HG03521 (cell line): ENCODE measurements at regions not wholly inside any gene's neighbourhood (a gene's known extent, or its start where the extent isn't known, plus 50 kb on each side); places are given as distances from the start of the nearest gene placed in this dataset.
"Not testable (repeated sequence)": the region's sequence is repeated elsewhere in the genome, so short reads cannot be mapped to it uniquely, and the experiment has no call there.

Experiments used
- ATAC-seq: cut with Tn5 transposase; IDR thresholded peaks from one replicate; pipeline ENCODE4 v1.9.1; 2021; ENCODE audit warnings: mild to moderate bottlenecking, moderate library complexity; ENCODE audit not compliant: unreplicated experiment

DNA sequence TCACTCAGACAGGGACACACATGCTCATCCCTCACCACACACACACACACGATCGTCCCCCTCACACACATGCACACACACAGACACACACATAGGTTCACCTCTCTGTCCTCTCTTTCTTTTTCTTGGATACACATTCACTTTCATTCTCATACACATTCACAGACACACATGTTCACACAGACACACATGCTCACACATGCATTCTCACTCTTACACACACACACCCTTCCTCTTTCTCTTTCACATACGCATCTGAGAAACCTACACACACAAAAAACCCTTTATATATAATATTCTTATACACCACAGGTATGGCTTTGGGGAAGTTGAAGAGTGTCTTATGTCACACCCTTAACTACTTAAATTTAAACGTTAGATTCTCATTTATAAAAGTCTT lies 248.6 kb upstream of the RUNX1 start:
- no peak for ATAC-seq

DNA sequence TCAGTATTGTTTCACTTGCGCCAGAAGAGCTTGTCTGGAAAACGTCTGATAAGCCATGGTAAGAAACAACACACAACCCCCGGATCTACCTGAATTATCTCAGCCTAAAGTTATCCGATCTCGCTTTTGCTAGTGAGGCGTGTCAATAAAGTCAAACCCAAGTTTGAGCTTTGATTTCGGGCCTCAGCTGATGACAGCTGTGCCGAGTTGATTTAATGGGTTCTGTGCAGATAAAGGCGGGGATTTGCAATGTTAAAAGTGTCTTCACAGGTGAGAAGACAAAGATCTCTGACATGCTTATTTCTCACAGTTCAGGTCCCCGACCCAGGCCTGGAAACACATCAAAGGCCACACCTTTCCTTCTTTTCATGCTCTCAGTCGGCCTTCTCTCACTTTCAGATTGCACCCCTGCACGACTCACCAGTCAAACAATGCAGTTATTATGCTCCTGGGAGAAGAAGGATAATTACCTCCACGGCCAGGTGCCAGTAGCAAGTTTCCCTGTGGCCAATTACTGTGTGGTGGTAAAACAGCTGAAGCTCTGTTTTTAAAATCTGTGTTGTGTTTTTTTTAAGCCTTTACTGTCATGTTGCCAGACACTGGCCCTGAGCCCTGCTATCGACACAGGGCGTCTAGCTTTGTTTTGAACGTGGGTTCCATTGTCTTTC lies 245.3 kb upstream of the RUNX1 start:
- ATAC-seq: no peak

DNA sequence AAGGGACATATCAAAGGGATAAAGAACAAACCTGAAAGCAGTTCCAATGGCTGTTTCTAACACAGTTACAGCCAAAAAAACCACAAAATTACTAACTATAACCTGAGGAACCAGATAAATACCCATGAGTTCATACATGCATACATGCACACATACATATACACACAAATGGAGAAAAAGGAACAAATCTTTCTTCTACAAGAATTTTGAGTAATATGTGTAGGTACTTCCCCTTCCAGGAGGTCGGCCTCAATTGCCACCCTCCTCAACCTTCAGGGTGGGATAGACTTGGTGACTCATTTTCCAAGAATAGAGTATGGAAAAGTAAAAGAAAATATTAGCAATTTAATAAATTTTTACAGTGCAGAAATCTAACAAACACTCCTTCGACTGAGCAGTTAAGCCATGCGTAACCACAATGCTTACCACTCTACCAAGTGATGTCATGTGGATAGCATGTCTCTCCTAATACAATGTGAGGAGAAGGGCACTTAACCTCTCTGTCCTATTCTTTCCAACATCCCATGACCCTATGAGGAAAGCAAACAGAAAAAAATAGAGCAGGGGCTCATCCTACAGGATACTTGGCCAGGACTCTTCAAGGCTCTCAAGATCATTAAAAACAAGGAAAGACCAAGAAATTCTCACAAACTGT lies 243.0 kb upstream of the RUNX1 start:
- ATAC-seq: no peak

DNA sequence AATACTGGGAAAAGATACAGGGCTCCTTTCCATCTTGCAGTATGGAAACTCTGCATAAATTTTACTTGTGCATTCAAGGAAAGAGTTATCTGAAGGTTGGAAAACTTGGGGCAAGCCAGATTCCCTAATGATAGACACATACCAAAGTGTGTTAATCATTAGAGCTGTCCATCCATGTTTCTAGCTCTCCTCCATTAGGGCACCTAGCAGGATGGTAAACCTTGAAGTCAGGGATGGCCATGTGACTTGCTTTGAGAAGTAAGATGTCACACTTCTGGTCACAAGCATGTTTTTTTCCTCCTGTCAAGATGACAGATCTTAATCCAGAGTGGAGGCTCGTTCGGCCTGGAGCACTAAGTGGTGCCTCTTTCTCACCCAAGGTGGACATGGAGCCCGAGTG lies 241.9 kb upstream of the RUNX1 start:
- ATAC-seq: no peak

DNA sequence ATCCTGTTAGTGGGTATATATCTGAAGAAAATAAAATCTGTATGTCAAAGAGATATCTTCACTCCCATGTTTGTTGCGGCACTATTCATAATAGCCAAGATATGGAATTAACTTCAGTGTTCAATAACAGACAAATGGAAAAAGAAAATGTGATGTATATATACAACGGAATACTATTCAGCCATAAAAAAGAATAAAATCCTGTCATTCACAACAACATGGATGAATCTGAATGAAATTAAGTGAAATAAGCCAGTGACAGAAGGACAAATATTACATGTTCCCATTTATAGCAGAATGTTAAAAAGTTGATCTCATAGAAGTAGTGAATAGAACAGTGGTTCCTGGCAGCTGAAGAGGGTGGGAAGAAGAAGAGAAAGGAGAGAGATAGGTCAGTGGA lies 239.1 kb upstream of the RUNX1 start:
- ATAC-seq: no peak

DNA sequence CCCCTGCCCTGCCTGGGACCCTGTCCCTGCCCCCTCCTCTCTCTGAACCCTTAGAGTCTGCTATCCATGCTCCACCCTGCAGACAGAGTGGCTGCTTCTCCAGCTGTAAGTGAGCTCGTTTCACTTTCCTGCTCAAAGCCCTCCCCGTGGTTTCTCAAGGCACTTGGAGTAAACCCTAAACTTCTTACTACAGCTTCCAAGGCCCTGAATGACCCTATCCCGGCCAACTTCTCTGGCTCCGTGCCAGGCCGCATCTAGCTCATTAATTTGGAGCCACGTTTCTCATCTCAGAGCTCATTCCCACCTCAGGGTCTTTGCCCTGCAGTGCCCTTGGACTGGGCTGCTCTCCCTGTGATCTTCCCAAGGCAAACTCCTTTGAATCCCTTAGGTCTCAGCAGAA lies 235.1 kb upstream of the RUNX1 start:
- no peak for ATAC-seq

DNA sequence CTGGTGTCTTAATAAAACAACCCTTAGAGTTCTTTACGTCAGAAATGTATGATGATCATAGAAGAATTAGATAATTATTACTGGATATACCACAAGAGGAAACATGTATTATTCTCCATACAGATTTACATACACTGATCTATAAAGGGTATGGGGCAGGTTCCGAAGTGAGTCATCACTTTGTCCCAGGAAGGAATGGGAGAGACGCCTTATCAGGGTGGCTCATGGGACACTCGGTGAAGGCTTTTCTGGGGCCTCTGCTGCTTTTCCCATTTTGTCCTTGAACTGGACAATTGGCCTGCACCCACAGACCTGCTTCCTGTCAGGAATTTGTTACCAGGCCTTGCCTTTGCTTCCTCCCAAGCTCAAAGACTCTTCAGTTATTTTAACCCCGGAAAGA lies 233.8 kb upstream of the RUNX1 start:
- ATAC-seq: no peak

DNA sequence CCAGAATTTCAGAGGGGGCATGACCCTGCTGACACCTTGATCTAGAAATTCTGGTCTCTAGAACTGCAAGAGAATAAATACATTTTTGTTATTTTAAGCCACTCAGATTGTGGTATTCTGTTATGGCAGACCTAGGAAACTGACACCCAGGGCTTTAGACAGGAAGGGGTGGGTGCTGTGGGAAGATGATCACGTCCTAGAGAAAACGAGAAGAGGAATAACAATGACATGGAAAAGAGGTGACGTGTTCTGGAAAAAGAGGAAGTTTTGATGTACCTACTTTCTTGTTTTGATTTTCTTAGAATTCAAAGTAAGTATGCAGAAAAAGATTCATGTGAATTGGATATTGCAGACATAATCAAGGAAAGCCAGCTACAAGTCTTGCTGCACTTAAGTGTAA lies 232.9 kb upstream of the RUNX1 start:
- no peak for ATAC-seq

DNA sequence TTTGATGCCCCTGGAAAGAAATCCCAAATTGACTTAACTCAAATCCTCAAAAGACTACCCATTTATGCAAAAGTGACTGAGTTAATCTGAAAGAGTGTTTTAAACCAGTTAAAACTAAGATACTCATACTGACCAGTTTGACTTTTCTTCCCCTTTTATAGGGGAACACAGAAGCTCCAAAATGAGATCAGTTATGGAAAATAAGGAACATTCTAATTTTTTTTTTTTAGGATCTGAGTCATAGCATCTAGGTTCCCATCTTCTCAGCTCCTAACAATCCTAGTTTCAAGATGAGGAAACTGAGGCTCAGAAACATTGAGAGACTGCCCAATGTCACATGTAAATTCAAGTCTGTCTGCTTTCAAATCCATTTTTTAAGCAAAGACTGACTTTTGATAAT lies 231.1 kb upstream of the RUNX1 start:
- ATAC-seq: no peak

DNA sequence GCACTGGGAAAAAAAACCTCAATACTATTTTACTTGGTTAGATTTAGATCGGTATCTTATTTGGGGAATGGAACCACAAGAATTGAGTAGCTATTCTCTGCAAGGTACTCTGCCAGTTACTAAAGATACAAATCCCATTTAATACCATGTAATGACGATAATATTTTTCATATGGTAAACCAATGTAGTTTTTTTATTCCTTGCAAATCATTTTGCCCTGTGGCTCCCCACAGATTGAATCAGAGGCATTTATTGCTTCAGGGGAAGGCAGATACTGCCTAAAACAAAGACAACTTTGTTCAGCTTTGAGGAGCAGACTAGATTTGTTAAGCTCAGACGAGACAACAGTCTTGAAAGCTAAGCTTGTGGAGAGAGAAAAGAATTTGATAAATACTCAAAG lies 226.7 kb upstream of the RUNX1 start:
- ATAC-seq: no peak

DNA sequence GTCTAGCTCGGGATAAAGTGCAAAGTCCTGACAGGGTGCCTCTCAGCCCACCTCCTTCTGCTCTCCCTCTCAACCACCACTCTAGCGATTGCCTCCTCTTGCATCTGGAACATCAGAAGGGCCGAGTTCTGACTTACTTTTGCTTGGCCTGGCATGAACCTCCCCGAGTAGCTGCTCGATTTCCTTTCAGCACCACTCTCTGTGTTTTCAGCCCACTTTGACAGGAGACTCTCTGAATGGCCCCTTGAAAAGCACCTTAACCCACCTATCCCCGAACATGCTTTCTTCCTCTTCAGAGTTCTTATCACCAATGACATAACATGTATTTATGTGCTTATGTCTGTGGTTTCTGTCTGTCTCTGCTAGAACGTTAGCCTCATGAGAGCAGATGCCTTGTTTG lies 225.8 kb upstream of the RUNX1 start:
- no peak for ATAC-seq

DNA sequence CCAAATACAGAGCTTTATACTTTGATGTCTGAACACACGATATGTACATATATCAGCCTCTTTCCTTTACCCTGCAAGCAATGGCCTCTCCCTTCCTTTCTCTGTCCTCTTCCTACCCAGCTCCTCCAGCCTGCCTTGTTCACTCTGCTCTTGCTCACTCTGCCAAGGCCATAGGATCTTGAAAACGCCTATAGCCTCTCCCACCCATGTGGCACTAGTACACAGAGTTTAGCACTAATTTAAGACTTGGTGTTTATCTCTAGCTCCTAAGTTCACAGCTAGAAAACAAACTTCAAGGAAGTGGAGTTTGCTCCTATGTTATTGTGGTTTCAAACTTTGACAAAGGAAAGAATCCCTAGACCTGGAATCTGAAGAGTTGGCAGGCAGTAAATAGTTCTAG lies 225.0 kb upstream of the RUNX1 start:
- no peak for ATAC-seq

DNA sequence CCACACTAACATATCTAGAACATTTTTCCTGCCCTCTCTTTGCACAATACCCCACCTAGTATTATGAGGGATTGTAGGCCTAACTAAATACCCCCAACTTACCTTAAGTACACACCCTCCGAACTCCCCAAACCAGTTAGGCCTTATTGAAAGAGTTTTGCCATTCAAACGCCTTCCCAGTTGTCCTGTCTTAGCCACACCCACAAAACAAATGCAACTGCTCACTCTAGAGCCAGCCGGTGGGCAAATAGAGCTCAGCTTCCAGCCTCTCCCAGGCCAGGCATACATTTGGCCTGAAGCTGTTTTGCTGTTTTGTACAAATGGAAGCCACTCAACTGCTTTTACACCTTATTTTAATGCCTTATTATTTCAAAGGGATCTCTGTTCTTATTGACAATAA lies 224.2 kb upstream of the RUNX1 start:
- ATAC-seq: no peak

DNA sequence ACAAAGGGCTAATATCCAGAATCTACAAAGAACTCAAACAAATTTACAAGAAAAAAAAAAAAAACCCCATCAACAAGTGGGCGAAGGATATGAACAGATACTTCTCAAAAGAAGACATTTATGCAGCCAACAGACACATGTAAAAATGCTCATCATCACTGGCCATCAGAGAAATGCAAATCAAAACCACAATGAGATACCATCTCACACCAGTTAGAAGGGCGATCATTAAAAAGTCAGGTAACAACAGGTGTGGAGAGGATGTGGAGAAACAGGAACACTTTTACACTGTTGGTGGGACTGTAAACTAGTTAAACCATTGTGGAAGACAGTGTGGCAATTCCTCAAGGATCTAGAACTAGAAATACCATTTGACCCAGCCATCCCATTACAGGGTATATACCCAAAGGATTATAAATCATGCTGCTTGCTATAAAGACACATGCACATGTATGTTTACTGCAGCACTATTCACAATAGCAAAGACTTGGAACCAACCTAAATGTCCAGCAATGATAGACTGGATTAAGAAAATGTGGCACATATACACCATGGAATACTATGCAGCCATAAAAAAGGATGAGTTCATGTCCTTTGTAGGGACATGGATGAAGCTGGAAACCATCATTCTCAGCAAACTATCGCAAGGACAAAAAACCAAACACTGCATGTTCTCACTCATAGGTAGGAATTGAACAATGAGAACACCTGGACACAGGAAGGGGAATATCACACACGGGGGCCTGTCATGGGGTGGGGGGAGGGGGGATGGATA lies 222.4 kb upstream of the RUNX1 start:
- ATAC-seq: not testable (repeated sequence)

DNA sequence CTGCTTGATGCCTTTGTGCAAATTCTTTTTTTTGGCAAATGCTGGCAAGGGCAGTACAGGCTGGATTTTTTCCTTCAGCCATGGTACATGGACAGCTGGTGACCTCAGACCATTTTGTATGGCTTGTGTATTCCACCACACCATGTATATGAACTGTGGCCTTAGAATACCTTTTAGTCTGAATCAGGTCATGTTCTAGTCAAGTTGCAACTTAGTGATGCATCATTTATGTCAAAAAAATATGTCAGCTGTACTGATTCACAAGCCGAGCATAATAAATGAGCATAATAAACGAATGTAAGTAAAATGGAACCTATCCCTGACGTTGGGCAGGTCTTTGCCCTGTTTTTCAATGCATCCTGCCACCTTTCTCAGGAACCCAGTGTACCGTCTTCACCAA lies 219.7 kb upstream of the RUNX1 start:
- ATAC-seq: no peak

DNA sequence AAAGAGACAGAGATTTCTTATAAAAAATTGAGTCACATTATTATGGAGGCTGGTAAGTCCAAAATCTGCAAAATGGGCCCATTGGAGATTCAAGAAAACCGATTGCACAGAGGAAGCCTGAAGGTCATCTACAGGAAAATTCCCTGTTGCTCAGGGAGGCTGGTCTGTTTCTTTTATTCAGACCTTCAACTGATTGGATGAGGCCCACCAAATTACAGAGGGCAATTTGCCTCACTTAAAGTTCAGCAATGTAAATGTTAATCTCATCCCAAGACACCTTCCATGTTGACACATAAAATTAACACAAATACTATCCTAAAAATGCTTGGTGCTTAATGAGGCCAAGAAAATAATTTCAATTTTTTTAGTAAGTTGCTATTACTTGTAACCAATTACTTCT lies 219.2 kb upstream of the RUNX1 start:
- ATAC-seq: no peak

DNA sequence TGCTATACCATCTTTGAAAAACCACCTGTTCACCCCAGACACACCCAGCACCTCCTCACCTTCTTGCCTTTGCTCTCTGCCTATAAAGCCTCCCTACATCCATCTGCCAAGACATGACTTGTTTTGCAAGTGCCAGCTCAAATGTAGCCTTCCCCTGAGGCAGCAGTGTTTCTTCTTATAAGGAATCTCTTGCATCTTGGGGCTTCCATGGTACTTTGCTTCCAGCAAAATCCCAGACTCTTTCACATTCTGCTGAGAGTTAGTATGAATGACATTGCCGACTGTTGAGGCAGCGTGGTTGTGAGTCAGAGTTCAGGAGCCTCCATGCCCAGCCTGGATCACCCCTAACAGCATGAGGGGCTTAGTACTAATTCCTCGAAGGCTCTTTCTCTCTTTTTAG lies 217.4 kb upstream of the RUNX1 start:
- ATAC-seq: no peak

DNA sequence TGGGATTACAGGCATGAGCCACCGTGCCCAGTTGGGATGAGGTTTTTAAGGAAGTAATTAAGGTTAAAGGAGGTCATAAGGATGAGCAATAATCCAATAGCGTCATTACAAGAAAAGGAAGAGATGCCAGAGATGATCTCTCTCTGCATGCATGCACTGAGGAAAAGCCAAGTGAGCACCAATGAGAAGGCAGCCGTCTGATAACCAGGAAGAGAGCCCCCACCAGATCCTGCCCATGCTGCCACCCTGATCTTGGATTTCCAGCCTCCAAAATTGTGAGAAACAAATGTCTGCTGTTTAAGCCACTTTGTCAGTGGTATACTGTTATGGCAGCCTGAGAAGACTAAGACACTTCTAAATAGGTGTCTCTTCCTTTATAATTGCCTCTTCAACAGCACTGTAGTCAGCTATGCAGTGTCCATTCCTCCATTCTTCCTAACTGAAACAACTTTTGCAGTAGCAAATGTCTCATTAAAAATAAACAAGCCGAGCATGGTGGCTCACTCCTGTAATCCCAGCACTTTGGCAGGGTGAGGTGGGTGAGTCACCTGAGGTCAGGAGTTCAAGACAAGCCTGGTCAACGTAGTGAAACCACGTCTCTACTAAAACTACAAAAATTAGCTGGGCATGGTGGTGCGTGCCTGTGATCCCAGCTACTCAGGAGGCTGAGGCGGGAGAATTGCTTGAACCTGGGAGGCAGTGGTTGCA lies 216.2 kb upstream of the RUNX1 start:
- ATAC-seq: no peak

DNA sequence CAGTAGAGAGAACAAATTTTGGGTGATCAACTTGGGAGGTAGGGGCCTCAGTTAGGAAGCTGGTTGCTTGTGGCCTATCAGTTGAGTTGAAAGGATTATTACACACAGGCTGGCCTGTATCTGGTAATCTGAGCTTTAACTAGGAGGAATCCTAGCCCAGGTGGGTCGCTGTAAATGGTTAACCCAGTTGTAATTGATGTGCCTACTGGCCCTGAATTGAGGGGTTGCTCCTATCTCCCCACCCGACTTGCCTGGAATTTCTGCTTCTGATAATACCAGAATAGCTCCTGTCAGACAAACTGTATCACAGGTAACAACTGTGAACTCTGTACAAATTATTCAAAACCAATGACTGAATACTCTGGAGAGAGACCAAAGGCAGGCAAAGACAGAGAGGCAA lies 210.4 kb upstream of the RUNX1 start:
- no peak for ATAC-seq

DNA sequence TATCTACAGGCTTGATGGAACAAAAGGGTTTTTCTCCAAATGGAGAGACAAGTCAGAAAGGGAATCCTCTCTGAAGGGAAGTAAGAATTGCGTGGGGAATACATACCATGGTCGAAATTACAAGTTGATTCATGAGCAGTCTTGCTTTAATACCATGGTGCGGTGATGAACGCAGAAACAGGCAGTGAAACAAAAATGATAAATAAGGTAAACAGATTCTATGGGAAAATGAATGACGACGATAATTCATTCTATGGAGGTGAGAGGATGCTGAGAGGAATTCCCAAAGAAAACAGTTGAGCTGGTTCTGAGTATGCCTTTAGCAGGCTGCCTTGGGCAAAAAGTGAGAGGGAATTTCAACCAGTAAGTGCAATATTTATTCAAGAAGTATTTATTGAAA lies 209.4 kb upstream of the RUNX1 start:
- ATAC-seq: no peak

DNA sequence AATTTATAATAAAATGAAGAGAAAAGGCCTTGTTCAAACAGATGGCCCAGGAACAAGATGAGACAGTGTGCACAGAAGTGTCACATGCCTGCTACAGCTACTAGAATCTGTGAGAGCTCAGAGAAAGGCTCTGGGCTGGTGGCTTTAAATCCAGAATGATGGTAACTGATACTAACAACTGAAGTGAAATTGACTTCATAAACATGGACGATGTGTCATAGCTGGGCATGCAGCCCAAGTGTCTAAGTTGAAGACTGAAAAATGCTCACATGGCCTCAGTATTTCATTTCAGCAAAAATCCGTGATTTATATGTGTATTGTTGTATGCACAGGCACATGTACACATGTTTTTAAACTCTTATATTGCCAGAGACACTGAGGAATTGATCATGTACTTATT lies 208.3 kb upstream of the RUNX1 start:
- ATAC-seq: no peak
